Right atrium auricular region (tissue), 2 donors: ENCODE measurements at regions not wholly inside any gene's neighbourhood (a gene's known extent, or its start where the extent isn't known, plus 50 kb on each side); places are given as distances from the start of the nearest gene placed in this dataset.

Experiments used
- DNase-seq: peaks from one replicate; pipeline ENCODE4 v3.0.0-alpha.2; 2019; ENCODE audit warnings: low spot score
- H3K27ac ChIP-seq, 2 donors: fragments of 200-600 bp; sonication (generic); 1 replicate in 1 of 2; 2 replicates in 1 of 2; pipeline ENCODE4 v1.5.1; 2016 to 2019
- H3K27me3 ChIP-seq, 2 donors: fragments of 200-600 bp; sonication (generic); one replicate each; pipeline versions ENCODE4 v1.5.1 to v1.6.0; 2017 to 2019
- H3K36me3 ChIP-seq: fragments of 200-600 bp; sonication (generic); one replicate; pipeline ENCODE4 v1.5.1; 2016
- H3K4me1 ChIP-seq, 2 donors: fragments of 200-600 bp; sonication (generic); one replicate each; pipeline versions ENCODE4 v1.5.1 to v1.6.0; 2017 to 2019
- H3K4me3 ChIP-seq, 2 donors: fragments of 200-600 bp; sonication (generic); 1 replicate in 1 of 2; 2 replicates in 1 of 2; pipeline ENCODE4 v1.5.1; 2017 to 2019; ENCODE audit warnings: mild to moderate bottlenecking in 1 of 2, moderate library complexity in 1 of 2
- H3K9me3 ChIP-seq, 2 donors: fragments of 200-600 bp; sonication (generic); one replicate each; pipeline ENCODE4 v1.5.1; 2019
- TF ChIP-seq, protein P1 (sequence below), 2 donors: fragments of 200-600 bp; sonication (generic); IDR thresholded peaks; one replicate each; pipeline ENCODE4 v1.5.1; 2019; ENCODE audit warnings: antibody characterized with exemption in 2 of 2

DNA sequence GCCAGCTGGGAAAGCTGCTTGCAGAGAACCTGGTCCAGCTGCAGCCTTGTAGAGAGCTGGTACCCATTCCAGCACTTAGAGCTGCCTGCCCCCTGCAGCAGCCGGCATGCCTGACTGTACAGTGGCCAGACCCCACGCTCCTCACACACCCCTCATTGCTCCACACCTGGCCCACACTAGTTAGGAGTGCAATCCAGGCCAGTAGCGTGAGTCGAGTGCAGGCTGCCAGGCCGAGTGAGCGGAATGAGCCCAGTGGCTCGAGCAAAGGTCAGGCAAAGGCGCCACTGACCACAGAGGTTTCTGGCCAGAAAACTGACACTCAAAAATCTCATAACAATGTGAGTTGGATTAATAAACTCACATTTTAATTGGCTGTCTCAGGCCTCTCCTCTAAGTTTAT lies 921.7 kb upstream of the KCND2 start:
- H3K27ac ChIP-seq, result no peak overlapping the region
- no peaks in the 10 kb centered on the region for H3K4me1 ChIP-seq
- DNase-seq, result no peak
- TF ChIP-seq, protein P1, sequence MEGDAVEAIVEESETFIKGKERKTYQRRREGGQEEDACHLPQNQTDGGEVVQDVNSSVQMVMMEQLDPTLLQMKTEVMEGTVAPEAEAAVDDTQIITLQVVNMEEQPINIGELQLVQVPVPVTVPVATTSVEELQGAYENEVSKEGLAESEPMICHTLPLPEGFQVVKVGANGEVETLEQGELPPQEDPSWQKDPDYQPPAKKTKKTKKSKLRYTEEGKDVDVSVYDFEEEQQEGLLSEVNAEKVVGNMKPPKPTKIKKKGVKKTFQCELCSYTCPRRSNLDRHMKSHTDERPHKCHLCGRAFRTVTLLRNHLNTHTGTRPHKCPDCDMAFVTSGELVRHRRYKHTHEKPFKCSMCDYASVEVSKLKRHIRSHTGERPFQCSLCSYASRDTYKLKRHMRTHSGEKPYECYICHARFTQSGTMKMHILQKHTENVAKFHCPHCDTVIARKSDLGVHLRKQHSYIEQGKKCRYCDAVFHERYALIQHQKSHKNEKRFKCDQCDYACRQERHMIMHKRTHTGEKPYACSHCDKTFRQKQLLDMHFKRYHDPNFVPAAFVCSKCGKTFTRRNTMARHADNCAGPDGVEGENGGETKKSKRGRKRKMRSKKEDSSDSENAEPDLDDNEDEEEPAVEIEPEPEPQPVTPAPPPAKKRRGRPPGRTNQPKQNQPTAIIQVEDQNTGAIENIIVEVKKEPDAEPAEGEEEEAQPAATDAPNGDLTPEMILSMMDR (IDR thresholded peaks at IDR 0.05), result no peak
- no peaks in the 10 kb centered on the region for H3K9me3 ChIP-seq
- no peak overlapping the region for H3K4me3 ChIP-seq
- H3K36me3 ChIP-seq, result no peaks in the 10 kb centered on the region
- no peaks in the 10 kb centered on the region for H3K27me3 ChIP-seq

DNA sequence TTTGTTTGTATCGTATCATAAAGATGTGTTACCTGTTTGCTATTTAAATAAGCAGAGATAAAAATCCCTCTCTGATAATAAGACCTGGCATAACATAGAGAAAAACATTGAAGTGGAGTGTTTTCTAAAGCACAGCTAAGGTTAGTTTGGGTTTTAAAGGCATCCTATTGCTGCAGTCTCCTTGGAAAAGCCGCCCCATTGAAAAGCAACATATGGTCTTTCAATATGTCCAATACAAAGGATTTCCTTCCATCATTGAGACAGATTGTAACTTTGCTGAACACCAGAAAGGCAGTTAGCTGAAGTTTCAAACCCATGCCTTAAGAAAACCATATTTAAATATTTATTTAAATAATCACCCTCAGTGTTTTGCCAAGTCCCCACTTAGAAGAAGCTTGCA lies 898.5 kb upstream of the KCND2 start:
- DNase-seq, result no peak

DNA sequence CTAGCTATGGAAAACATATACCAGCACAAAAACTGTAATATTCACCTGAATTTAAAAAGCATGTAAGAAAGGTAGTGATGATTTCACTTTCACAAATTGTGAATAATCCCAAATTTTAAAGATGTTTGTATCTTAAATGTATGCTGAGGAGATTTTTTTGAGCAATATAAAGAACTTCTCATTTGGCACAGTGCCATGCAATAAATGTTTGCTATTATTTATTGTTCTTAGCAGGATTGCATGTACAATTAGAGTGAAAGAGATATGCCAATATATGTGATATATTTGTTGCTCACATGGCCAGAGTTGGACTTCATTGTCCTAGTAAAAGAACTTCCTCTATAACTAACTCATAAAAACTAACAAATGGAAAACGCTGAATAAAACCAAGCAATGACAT lies 895.1 kb upstream of the KCND2 start:
- Histone ChIP-seq H3K9me3 (no peaks in the 10 kb centered on the region), H3K36me3 (no peaks in the 10 kb centered on the region), H3K4me3 (no peak overlapping the region), H3K4me1 (no peaks in the 10 kb centered on the region), H3K27ac (no peak overlapping the region), H3K27me3 (no peaks in the 10 kb centered on the region)
- TF ChIP-seq, protein P1 (IDR thresholded peaks at IDR 0.05), result no peak
- DNase-seq, result no peak

More for the DNA sequence above, 898.5 kb upstream of the KCND2 start:
- Histone ChIP-seq H3K4me3 (no peak overlapping the region), H3K9me3 (no peaks in the 10 kb centered on the region), H3K36me3 (no peaks in the 10 kb centered on the region), H3K4me1 (no peaks in the 10 kb centered on the region), H3K27me3 (no peaks in the 10 kb centered on the region), H3K27ac (no peak overlapping the region)
- TF ChIP-seq, protein P1 (IDR thresholded peaks at IDR 0.05), result no peak

DNA sequence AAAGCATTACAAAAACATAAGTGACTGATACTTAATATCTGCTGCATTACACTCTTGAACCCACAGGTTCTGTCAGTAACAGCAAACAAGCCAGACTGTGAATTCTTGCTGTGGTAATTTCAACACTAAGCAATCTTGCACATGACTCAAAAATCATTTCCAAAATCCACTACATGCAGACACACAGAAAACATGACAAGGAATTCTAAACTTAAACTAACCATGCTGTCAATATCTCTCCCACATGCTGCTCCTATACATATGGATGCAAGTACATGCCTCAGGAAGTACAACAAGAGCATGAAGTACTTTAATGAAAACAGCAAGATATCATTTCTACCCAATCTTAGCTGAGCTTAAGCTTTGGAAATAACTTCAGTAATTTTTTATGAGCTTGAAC lies 890.2 kb upstream of the KCND2 start:
- no peak overlapping the region for H3K27ac ChIP-seq
- no peak overlapping the region for H3K4me3 ChIP-seq
- no peaks in the 10 kb centered on the region for H3K27me3 ChIP-seq
- no peaks in the 10 kb centered on the region for H3K36me3 ChIP-seq
- TF ChIP-seq, protein P1 (IDR thresholded peaks at IDR 0.05), result no peak
- no peaks in the 10 kb centered on the region for H3K4me1 ChIP-seq
- no peaks in the 10 kb centered on the region for H3K9me3 ChIP-seq
- no peak for DNase-seq

DNA sequence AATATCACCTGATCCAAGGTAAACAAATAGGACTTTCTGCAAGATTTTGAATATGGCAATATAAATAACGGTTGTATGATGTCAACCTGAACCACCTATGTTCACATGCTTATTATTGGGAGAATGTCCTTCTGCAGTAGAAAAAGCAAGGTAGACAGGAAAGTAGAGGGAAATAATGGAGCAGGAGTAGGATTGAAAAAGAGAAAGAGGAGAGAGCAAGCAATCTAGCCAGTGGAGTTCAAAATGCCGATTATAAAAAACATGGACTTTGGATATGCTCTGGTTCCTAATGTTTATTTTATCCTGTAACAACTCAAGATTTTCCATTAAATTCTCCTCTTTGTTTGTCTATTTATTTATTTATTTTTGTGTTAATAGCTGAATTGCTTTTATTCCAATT lies 878.0 kb upstream of the KCND2 start:
- Histone ChIP-seq H3K27me3 (no peaks in the 10 kb centered on the region), H3K36me3 (no peaks in the 10 kb centered on the region), H3K4me3 (no peak overlapping the region), H3K9me3 (no peaks in the 10 kb centered on the region), H3K27ac (no peak overlapping the region), H3K4me1 (no peaks in the 10 kb centered on the region)
- TF ChIP-seq, protein P1 (IDR thresholded peaks at IDR 0.05), result no peak
- no peak for DNase-seq

DNA sequence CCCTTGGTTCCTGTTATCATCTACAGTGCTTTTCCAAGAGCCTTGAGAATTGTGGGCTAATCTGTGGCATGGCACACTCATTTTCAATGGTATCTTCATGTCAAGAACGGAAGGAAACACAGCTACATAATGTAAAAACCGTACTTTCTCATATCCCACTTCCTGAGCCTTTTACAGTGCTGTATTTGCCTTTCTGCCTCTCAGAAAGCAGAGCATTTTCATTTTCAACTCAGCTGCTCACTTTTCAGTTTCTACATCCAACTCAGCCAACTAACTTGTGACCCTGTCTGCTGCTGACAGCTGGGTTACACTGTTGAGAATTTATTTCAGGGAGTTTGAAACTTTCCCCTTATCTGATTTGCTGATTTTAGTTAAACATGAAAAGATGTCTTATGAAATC lies 875.8 kb upstream of the KCND2 start:
- TF ChIP-seq, protein P1 (IDR thresholded peaks at IDR 0.05), result no peak
- no peak for DNase-seq
- no peaks in the 10 kb centered on the region for H3K36me3 ChIP-seq
- no peak overlapping the region for H3K27ac ChIP-seq
- H3K9me3 ChIP-seq, result no peaks in the 10 kb centered on the region
- no peaks in the 10 kb centered on the region for H3K4me1 ChIP-seq
- H3K27me3 ChIP-seq, result no peaks in the 10 kb centered on the region
- H3K4me3 ChIP-seq, result no peak overlapping the region
